GM21619 (cell line): ENCODE measurements at regions not wholly inside any gene's neighbourhood (a gene's known extent, or its start where the extent isn't known, plus 50 kb on each side); places are given as distances from the start of the nearest gene placed in this dataset.
"Not testable (repeated sequence)": the region's sequence is repeated elsewhere in the genome, so short reads cannot be mapped to it uniquely, and the experiment has no call there.

Source experiments
- ATAC-seq: cut with Tn5 transposase; IDR thresholded peaks from one replicate; pipeline ENCODE4 v1.9.1; 2021; ENCODE audit not compliant: unreplicated experiment

DNA sequence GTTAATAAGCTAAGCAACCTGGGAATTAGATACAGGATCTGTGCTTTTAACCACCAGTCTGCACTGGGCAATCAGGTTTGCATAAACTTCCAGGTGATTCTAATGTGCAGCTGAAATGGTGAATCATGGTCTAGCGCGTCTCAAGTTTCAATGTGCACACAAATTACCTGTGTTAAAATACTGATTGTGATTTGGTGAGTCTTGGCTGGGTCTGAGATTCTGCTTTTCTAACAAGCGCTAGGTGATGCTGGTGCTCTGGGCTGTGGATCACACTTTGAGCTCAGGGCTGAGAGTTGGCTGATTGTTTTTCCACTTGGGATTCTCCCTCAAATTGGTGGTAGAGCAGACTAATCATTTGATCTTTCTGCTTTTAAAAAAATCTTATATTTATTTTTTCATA, 124.8 kb downstream of the C12orf75 start:
- no peak for ATAC-seq

GRCh38 chr12:105457026-105457425, 126.5 kb downstream of the C12orf75 start:
- ATAC-seq, result no peak

DNA sequence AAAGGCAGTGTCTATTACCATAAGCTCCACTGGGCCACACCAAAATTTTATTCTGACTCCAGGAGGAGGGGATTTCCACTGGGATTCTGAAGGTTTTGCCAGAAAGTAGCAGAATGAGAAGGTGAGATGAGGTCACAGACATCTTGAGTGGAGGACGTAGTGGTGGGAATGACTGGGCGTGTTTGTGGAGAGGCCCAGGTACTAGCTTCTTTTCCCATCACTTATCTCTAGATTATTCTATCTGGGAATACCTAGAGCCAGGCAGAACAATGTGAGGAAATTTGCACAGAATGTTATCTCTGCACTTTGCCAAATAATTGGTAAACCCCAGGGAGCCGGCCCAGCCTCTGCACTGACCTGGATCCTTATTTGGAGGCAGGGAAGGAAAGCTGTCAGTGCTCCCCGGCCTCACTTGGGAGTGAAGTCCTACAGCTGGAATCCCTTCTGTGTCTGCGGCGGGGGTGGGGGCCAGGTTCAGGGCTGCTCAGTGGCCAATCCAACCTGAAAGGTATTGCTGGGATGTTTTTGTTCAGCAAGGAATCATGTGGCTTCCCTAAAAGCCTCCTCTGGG, 129.4 kb downstream of the C12orf75 start:
- no peak for ATAC-seq

DNA sequence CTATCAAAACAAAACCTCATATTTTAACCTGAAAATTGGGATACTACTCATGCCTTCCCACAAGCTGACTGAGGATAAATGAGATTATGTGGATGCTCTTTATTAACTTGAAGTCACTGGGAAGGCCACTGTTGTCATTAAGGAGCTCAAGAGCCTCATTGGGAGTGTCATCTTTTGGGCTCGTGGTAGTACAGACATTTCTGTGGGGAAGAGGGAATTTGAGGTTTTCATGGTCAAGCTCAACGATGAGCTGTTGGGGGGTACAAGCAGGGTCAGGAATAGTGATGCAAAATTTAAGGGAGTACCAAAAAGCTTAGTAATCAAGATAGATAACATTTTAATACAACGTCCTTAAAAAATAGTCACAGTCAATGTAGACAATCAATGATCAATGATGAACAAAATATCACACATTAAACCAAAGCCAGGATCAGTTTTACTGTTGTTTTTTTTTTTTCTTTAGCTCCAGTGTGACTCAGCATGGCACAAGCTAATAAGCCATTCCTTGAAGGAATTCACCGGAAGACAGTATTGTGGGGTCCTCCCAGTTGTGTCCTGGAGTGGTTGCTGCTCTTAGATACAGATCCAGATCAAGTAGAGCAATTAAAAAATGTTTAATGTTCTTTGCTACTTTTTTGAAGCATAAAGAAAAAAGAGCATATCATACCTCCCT, 130.9 kb downstream of the C12orf75 start:
- no peak for ATAC-seq

DNA sequence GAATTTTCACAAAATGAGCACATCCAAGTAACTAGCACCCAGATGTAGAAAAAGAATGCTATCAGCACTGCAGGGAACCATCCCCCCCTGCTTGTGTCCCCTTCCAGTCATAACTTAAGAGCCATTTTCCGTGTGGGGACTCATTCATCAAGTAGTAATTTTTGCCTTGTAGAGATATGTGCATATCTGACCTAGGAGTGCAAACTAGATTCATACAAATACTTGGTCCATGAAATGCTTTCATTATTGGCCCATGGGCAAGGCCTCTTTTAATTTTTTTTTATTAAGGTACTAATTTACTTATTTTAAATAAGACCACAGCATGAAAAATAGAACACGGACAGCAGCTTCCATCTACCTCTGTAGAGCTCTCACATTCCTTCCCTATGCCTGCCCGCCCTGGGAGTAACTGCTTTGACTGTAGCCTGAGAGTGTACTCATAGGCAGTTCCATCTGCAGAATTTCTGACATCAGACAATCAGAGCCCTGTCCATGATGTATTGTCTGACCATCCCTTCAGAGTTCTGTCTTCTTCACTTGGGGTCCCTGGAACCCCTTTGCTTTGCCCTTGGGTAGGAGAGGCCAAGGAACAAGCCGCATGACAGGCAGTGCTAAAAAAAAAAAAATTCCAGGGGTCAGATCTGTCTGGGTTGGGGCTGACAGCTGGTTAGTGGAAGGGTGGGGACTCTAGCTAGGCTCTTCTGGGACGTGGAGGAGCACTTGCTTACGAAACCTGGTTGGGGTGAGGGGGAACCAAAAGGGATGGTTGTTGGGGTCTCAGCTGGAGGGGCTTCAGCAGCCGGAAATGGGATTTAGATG, 131.7 kb downstream of the C12orf75 start:
- no peak for ATAC-seq

DNA sequence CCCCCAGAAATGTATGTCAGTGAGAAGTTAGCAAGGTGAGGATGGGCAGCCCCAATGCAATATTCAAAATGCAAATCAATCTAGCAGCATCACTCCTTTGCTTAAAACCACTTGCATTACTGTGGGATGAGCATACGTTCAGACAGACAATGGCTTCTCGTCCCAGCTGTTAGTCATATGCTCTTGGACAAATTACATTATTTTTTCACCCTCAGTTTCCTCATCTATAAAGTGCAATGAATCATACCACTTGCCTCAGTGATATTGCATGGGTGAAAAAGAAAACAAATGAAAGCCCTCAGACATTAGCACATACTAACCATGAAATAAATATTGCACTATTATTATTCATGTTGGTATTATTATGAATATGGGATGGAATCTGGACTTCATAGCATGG, 132.3 kb downstream of the C12orf75 start:
- ATAC-seq, result no peak

GRCh38 chr12:105464406-105464805, 133.9 kb downstream of the C12orf75 start:
- ATAC-seq, result no peak

DNA sequence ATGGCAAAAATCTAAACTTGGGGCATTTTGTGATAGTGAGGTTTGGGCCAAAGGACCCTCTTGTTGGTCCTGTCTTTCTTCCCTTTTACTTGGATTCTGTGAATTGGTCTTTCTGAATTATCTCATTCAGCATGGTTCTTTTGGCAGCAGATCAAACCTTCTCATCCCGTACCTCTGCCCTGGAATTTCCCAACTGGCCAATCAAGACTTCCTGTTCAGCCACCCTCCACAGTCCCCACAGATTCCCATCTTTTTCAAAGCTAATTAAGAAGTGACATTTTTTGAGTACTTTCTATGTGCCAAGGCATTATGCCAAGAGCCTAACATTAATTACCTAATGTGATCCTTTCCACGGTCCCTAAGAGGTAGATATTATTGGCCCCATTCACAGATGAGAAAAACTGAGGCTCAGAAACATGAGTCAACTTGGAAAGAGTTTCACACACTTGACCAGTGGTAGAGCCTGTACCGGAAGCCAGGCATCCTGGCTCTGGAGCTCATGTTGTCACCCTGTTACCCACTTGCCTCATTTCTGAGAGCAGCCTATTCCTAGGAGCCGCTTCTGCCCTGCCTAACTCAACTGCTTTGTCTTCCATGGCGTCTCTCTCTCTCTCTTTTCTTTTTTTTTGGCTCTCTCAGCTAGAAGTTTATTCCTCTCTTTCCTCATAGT, 135.9 kb downstream of the C12orf75 start:
- no peak for ATAC-seq

- no peak for ATAC-seq
Measured at GRCh38 chr12:105466901-105467598, 136.6 kb downstream of the C12orf75 start.

- ATAC-seq, result no peak
Measured at GRCh38 chr12:105467710-105468366, 137.3 kb downstream of the C12orf75 start.

DNA sequence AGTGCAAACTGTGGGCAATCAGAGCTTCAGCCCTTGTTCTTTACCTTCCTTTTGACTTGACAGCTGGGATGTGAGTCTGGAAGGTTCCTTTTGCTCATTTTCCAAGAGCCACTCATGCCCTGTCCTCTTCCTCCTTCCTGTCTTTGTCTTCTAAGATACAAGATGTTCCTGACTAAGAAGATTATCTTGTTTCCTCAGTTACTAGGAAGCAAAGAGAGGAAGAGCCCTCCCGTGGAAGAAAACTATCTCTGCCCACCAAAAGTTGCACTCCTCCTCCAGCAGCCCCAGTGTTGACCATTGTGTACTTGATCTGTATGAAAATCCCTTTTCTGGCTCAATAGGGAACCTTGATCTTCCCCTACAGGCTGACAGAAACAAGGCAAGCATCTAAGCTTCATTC, 138.0 kb downstream of the C12orf75 start:
- no peak for ATAC-seq

DNA sequence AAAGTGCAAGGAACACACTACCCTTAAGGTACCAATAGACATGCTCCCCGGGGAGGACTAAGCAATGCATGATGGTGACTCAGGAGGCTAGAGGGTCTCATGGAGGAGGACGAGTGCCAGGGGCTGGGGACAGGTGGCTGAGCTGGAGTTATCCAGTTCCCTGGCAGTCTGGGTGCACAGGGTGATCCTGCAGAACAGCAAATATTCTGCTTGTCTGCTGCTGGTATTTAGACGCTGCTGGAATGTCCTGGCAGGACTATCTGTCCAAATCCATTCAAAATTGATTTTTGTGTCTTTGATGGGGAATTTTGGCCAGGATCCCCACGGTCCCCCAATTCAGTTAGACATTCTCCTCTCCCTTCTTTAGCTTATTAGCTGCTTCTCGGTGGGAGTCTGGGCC, 138.7 kb downstream of the C12orf75 start:
- no peak for ATAC-seq

DNA sequence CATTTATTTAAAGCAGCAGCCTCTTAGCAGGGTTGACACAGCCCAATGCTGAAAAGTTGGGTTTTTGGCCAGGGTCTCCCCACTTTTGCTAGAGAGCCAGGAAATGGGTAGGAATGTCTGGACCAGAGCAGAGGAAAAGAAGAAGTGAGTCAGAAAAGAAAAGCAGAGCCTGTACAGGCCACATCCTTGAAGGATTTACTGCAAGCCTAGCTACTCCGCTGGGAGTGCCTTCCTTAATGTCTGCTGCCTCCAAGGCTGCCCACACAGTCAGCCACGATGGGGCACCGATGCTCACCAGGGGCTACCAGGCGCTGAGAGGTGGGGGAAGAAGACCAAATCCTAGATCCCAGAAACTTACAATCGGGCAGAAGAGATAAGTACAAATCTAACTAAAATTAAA, 139.2 kb downstream of the C12orf75 start:
- ATAC-seq, result no peak

GRCh38 chr12:105470102-105470501, 139.6 kb downstream of the C12orf75 start:
- ATAC-seq, result no peak

GRCh38 chr12:105470601-105471000, 140.1 kb downstream of the C12orf75 start:
- ATAC-seq, result no peak

GRCh38 chr12:105474672-105475071, 144.2 kb downstream of the C12orf75 start:
- no peak for ATAC-seq

DNA sequence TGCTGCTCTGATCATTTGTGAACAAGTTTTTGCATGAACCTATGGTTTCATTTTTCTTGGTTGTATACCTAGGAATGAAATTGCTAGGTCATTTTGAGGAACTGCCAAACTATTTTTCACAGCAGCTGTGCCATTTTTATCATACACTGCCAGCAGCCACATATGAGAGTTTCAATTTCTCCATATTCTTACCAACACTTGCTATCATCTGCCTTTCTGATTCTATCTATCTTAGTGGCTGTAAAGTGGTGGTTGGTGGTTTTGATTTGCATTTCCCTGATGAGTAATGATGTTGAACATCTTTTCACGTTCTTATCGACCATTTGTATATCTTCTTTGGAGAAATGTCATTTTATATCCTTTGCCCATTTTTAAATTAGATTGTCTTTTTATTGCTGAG, 146.1 kb downstream of the C12orf75 start:
- ATAC-seq, result peak; percentile 73

DNA sequence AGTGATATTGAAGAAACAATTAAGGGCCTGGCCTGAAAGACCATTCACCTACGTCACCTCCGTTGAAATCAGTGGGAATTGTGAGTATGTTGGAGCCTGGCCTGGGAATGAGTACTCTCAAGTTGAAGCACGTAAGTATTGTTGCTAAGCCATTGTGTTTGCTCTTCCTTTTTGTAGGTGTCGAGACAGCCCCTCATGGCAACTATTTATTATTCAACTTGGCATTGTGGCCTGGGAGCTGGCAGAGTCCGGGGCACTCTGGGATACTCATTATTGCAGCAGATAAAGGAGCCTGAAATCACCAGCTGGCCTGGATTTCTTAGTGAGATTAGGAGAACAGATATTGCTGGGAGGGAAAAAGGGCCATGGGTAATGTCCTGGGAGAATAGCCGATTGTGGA, 147.4 kb downstream of the C12orf75 start:
- no peak for ATAC-seq

DNA sequence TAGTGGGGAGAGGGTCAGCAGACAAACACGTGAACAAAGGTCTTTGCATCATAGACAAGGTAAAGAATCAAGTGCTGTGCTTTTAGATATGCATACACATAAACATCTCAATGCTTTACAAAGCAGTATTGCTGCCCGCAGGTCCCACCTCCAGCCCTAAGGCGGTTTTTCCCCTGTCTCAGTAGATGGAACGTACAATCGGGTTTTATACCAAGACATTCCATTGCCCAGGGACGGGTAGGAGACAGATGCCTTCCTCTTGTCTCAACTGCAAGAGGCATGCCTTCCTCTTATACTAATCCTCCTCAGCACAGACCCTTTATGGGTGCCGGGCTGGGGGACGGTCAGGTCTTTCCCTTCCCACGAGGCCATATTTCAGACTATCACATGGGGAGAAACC, 148.3 kb downstream of the C12orf75 start:
- not testable (repeated sequence) for ATAC-seq

DNA sequence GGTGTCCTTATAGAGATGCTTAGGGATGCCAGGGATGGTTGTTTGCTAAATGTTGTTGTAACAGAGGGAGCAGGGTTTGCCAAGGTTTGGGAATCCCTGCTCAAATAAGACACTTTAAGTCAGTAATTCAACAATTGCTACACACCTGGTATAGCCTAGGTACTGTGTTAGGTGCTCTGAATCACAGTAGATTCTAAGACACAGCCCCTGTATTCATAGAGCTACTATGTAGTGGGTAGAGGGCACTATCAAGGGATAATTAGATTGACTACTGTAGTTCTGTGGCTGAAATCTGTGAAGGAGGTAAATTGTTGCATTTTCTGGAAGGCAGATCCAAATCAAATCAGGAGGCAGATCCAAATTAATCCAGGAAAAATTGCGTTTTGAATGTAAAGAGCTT, 149.2 kb downstream of the C12orf75 start:
- ATAC-seq, result no peak

DNA sequence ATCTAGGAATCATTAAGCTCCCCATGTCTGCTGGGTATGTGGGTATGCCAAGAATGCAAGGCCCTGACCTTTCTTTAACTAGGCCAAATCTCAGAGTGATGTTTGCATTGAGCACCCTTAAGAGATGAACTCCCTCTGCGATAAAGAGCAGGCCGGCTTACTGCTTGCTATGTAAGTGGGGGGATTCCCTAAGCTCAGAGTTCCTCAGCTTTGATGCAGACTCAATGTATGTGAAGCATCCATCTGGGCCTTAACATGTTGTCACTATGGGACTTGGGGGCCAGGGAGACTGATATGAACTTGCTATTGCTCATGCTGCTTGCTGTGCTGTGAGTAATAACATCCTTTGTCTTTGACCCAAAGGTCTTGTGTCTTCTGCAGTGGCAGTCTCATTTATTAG, 149.7 kb downstream of the C12orf75 start:
- no peak for ATAC-seq
